ENCODE measurements at regions not wholly inside any gene's neighbourhood (a gene's known extent, or its start where the extent isn't known, plus 50 kb on each side); places are given as distances from the start of the nearest gene placed in this dataset.

DNA sequence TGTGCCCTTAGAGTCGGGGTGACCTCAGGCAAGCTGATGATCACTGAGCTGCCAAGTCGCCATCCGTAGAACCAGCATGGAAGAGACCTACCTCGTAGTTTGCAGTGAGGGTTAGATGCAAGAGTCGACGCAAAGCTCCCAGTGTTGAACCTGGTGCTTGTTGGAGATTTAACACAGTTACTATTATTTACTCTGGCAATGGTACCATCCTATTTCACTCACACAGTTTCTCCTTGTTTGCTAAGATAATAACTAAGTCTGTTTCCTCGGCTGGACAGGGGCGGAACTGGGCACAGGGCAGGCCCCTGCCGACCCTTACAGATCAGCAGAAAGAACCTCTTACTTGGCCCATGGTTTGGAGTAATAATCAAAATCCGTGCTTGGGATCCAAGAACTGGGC lies 85.5 kb downstream of the ACAA2 start:
- TF ChIP-seq ZNF8 (CRISPR knock-in tag; IDR thresholded peaks at IDR 0.05) (no peak), GLIS3 (CRISPR knock-in tag; IDR thresholded peaks at IDR 0.05) (no peak)
- TF ChIP-seq, protein P1, sequence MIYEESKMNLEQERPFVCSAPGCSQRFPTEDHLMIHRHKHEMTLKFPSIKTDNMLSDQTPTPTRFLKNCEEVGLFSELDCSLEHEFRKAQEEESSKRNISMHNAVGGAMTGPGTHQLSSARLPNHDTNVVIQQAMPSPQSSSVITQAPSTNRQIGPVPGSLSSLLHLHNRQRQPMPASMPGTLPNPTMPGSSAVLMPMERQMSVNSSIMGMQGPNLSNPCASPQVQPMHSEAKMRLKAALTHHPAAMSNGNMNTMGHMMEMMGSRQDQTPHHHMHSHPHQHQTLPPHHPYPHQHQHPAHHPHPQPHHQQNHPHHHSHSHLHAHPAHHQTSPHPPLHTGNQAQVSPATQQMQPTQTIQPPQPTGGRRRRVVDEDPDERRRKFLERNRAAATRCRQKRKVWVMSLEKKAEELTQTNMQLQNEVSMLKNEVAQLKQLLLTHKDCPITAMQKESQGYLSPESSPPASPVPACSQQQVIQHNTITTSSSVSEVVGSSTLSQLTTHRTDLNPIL (CRISPR knock-in tag; IDR thresholded peaks at IDR 0.05; ENCODE audit: low read depth), result no peak

Data from SK-N-SH treated with all-trans-retinoic acid at 6 μM for 48 hours (cell line).